Fibroblast of lung (primary cell): ENCODE measurements at regions not wholly inside any gene's neighbourhood (a gene's known extent, or its start where the extent isn't known, plus 50 kb on each side); places are given as distances from the start of the nearest gene placed in this dataset.

Experiments used
- DNase-seq, 2 donors: peaks; one replicate each; pipeline versions ENCODE4 v3.0.0 to v3.0.0-alpha.2; 2010; ENCODE audit warnings: low read depth in 2 of 2
- H2AFZ ChIP-seq: 2 replicates; pipeline ENCODE4 v1.5.1; 2012; ENCODE audit warnings: low read length, control low read depth, inconsistent platforms
- H3K27ac ChIP-seq: 2 replicates; pipeline ENCODE4 v1.5.1; 2011; ENCODE audit warnings: low read length, control low read depth; ENCODE audit not compliant: insufficient read depth
- H3K27me3 ChIP-seq: 2 replicates; pipeline ENCODE4 v1.5.1; 2011; ENCODE audit warnings: mild to moderate bottlenecking, low read length; ENCODE audit not compliant: control insufficient read depth, insufficient read depth
- H3K36me3 ChIP-seq: 2 replicates; pipeline ENCODE4 v1.5.1; 2011; ENCODE audit warnings: low read length; ENCODE audit not compliant: control insufficient read depth, insufficient read depth
- H3K4me1 ChIP-seq: 2 replicates; pipeline ENCODE4 v1.5.1; 2011; ENCODE audit warnings: low read length; ENCODE audit not compliant: control insufficient read depth, insufficient read depth; ENCODE audit errors: extremely low read depth
- H3K4me2 ChIP-seq: 2 replicates; pipeline ENCODE4 v1.5.1; 2011; ENCODE audit warnings: low read length, control low read depth; ENCODE audit not compliant: insufficient read depth; ENCODE audit errors: extremely low read depth
- H3K4me3 ChIP-seq, 4 experiments: fragments of 200-600 bp in 1 of 4; sonication (generic) in 1 of 4; replicated peaks in 1 of 4; 2 replicates each; pipeline ENCODE4 v1.5.1; 2011 to 2016; ENCODE audit warnings: low read length in 4 of 4, low read depth in 3 of 4, mild to moderate bottlenecking in 3 of 4, control low read depth in 2 of 4, inconsistent platforms in 1 of 4, mixed read lengths in 1 of 4; ENCODE audit not compliant: insufficient read depth in 1 of 4; ENCODE audit errors: control extremely low read depth in 1 of 4
- H3K79me2 ChIP-seq: 2 replicates; pipeline ENCODE4 v1.5.1; 2012; ENCODE audit warnings: mild to moderate bottlenecking, low read length, inconsistent platforms; ENCODE audit not compliant: control insufficient read depth, insufficient read depth
- H3K9ac ChIP-seq: 2 replicates; pipeline ENCODE4 v1.5.1; 2011; ENCODE audit warnings: mild to moderate bottlenecking, low read length, control low read depth; ENCODE audit not compliant: insufficient read depth
- H3K9me3 ChIP-seq: 2 replicates; pipeline ENCODE4 v1.5.1; 2012; ENCODE audit warnings: low read depth, low read length; ENCODE audit not compliant: control insufficient read depth, insufficient read depth
- H4K20me1 ChIP-seq: 2 replicates; pipeline ENCODE4 v1.5.1; 2011; ENCODE audit warnings: low read length; ENCODE audit not compliant: control insufficient read depth, insufficient read depth; ENCODE audit errors: extremely low read depth
- CTCF ChIP-seq, 2 donors: IDR thresholded peaks in 1 of 2; conservative IDR thresholded peaks in 1 of 2; 1 replicate in 1 of 2; 2 replicates in 1 of 2; pipeline ENCODE4 v1.5.1; 2011 to 2012; ENCODE audit warnings: low read length in 2 of 2, control low read depth in 1 of 2, inconsistent platforms in 1 of 2, low read depth in 1 of 2, mild to moderate bottlenecking in 1 of 2
- EZH2 ChIP-seq: IDR thresholded peaks from 2 replicates; pipeline ENCODE4 v1.5.1; 2012; ENCODE audit warnings: low read length, control low read depth, mild to moderate bottlenecking; ENCODE audit errors: missing control alignments

- Histone ChIP-seq H3K79me2 (no peaks in the 10 kb centered on the region), H3K4me1 (no peaks in the 10 kb centered on the region), H3K9me3 (no peaks in the 10 kb centered on the region), H3K4me3 (no peak overlapping the region), H3K4me2 (no peak overlapping the region), H4K20me1 (no peaks in the 10 kb centered on the region), H3K9ac (no peak overlapping the region), H3K27me3 (no peaks in the 10 kb centered on the region), H3K27ac (no peak overlapping the region), H2AFZ (no peak overlapping the region), H3K36me3 (no peaks in the 10 kb centered on the region)
- DNase-seq = no peak
- TF ChIP-seq EZH2 (no peak), CTCF (conservative IDR thresholded peaks at IDR 0.05 in 1 of 2, IDR thresholded peaks at IDR 0.05 in 1 of 2; ENCODE audit: low read depth in 1 of 2, low read length in 2 of 2) (no peak)
Observed at GRCh38 chr16:8458481-8459046, 131.7 kb downstream of the TMEM114 start.

GRCh38 chr16:8453359-8453758, 137.0 kb downstream of the TMEM114 start:
- H3K4me1 ChIP-seq = no peaks in the 10 kb centered on the region
- no peak overlapping the region for H3K9ac ChIP-seq
- no peak overlapping the region for H2AFZ ChIP-seq
- H3K27ac ChIP-seq = no peak overlapping the region
- H3K4me2 ChIP-seq = no peak overlapping the region
- TF ChIP-seq EZH2 (no peak), CTCF (conservative IDR thresholded peaks at IDR 0.05 in 1 of 2, IDR thresholded peaks at IDR 0.05 in 1 of 2; ENCODE audit: low read depth in 1 of 2, low read length in 2 of 2) (no peak)
- H3K79me2 ChIP-seq = no peaks in the 10 kb centered on the region
- DNase-seq = no peak
- H3K36me3 ChIP-seq = no peaks in the 10 kb centered on the region
- no peak overlapping the region for H3K4me3 ChIP-seq
- no peaks in the 10 kb centered on the region for H4K20me1 ChIP-seq
- H3K9me3 ChIP-seq = no peaks in the 10 kb centered on the region
- no peaks in the 10 kb centered on the region for H3K27me3 ChIP-seq

DNA sequence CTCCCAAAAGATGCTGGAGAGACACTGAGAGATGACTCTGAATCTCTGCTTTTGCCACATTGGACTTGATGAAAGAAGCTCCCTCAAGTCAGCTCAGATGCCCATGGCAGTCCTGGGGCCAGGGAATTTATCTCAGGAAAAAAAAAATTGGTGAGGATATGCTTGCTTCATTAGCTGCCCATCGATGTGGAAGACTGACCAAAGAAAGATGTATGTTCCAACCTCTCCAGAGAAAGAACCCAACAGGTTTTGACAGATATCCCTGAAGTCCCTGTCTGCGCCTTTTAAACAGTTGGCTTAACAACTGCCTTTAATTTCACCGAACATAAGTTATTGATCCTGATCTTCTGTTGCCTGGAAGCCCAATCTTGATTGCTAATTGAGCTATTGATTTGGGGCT, 137.4 kb downstream of the TMEM114 start:
- Histone ChIP-seq H3K4me1 (no peaks in the 10 kb centered on the region), H3K27ac (no peak overlapping the region), H4K20me1 (no peaks in the 10 kb centered on the region), H2AFZ (no peak overlapping the region), H3K9ac (no peak overlapping the region), H3K4me2 (no peak overlapping the region), H3K36me3 (no peaks in the 10 kb centered on the region), H3K4me3 (no peak overlapping the region), H3K79me2 (no peaks in the 10 kb centered on the region), H3K27me3 (no peaks in the 10 kb centered on the region), H3K9me3 (no peaks in the 10 kb centered on the region)
- no peak for DNase-seq
- no peak for TF ChIP-seq CTCF (conservative IDR thresholded peaks at IDR 0.05 in 1 of 2, IDR thresholded peaks at IDR 0.05 in 1 of 2; ENCODE audit: low read depth in 1 of 2, low read length in 2 of 2)
- no peak for TF ChIP-seq EZH2
